OCI-LY1 (cell line): ENCODE measurements at regions not wholly inside any gene's neighbourhood (a gene's known extent, or its start where the extent isn't known, plus 50 kb on each side); places are given as distances from the start of the nearest gene placed in this dataset.

Source experiments
- H2AFZ ChIP-seq: fragments of 200-600 bp; sonication (generic), shearing (Covaris generic); 2 replicates; pipeline ENCODE4 v1.6.0; 2014; ENCODE audit warnings: antibody characterized with exemption, mild to moderate bottlenecking, low read length
- H3F3A ChIP-seq: fragments of 200-600 bp; sonication (generic), shearing (Covaris generic); 2 replicates; pipeline ENCODE4 v1.6.0; 2014; ENCODE audit warnings: mild to moderate bottlenecking, antibody characterized with exemption, low read length, moderate library complexity; ENCODE audit not compliant: insufficient read depth
- H3K27ac ChIP-seq: fragments of 200-600 bp; sonication (generic); 2 replicates; pipeline ENCODE4 v1.5.1; 2014; ENCODE audit warnings: low read length, mixed run types, mild to moderate bottlenecking, low read depth; ENCODE audit not compliant: poor library complexity, severe bottlenecking
- H3K27me3 ChIP-seq: fragments of 200-600 bp; sonication (generic); 2 replicates; pipeline ENCODE4 v1.6.0; 2014; ENCODE audit warnings: antibody characterized with exemption, mild to moderate bottlenecking, low read length, moderate library complexity; ENCODE audit not compliant: insufficient read depth
- H3K36me3 ChIP-seq: fragments of 200-600 bp; sonication (generic); 2 replicates; pipeline ENCODE4 v1.6.1; 2014; ENCODE audit warnings: mild to moderate bottlenecking, antibody characterized with exemption, low read length, moderate library complexity, mixed read lengths; ENCODE audit not compliant: insufficient read depth
- H3K4me1 ChIP-seq: fragments of 200-600 bp; sonication (generic); 2 replicates; pipeline ENCODE4 v1.5.1; 2014; ENCODE audit warnings: mild to moderate bottlenecking, low read length, moderate library complexity; ENCODE audit not compliant: insufficient read depth, severe bottlenecking
- H3K4me2 ChIP-seq: fragments of 200-600 bp; sonication (generic), shearing (Covaris generic); 2 replicates; pipeline ENCODE4 v1.6.1; 2014; ENCODE audit warnings: low read length
- H3K4me3 ChIP-seq: fragments of 200-600 bp; sonication (generic); 2 replicates; pipeline ENCODE4 v1.5.1; 2014; ENCODE audit warnings: low read length, low read depth, mild to moderate bottlenecking, mixed read lengths; ENCODE audit not compliant: poor library complexity, severe bottlenecking
- H3K79me2 ChIP-seq: fragments of 200-600 bp; shearing (Covaris generic); 2 replicates; pipeline ENCODE4 v1.6.1; 2016; ENCODE audit warnings: mixed run types, low read length, mixed read lengths; ENCODE audit not compliant: insufficient read depth
- H3K9ac ChIP-seq: fragments of 200-600 bp; sonication (generic), shearing (Covaris generic); 2 replicates; pipeline ENCODE4 v1.6.1; 2014; ENCODE audit warnings: mild to moderate bottlenecking, low read length, mixed read lengths
- H3K9me2 ChIP-seq: fragments of 200-600 bp; sonication (generic), shearing (Covaris generic); 2 replicates; pipeline ENCODE4 v1.6.1; 2014; ENCODE audit warnings: low read depth, mild to moderate bottlenecking, low read length, mixed read lengths
- H3K9me3 ChIP-seq: fragments of 200-600 bp; shearing (Covaris generic); 2 replicates; pipeline ENCODE4 v1.6.1; 2014; ENCODE audit warnings: low read length, mixed read lengths
- H4K20me1 ChIP-seq: fragments of 200-600 bp; sonication (generic), shearing (Covaris generic); 2 replicates; pipeline ENCODE4 v1.6.0; 2016; ENCODE audit warnings: mild to moderate bottlenecking, low read length; ENCODE audit not compliant: insufficient read depth
- EZH2 ChIP-seq: fragments of 200-600 bp; sonication (generic), shearing (Covaris generic); IDR thresholded peaks from 2 replicates; pipeline ENCODE4 v1.8.0; 2017; ENCODE audit warnings: borderline replicate concordance, mixed run types, mild to moderate bottlenecking, antibody characterized with exemption, low read length, moderate library complexity, mixed read lengths
- TF ChIP-seq, protein P1 (sequence below): fragments of 200-600 bp; sonication (generic), shearing (Covaris generic); IDR thresholded peaks from 2 replicates; pipeline ENCODE4 v1.5.1; 2017; ENCODE audit warnings: mild to moderate bottlenecking, antibody characterized with exemption, low read length, moderate library complexity, mixed read lengths

DNA sequence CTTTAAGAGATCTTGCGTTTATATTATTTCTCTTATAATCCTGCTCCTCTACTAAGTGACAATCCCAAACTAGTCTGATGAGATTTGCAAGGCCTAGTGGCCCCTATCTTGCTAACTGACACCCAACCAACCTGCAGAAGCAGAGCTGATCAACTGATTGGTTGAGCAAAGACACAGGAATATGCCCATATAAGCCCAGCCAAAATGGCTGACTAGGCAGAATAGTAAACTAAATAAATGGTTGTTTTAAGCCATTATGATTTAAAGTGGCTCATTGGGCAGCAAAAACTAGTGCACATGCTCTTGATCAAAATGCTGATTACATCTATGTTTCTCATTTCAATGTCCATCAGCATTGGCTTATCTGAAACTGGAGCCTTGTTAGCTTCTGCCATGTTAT lies 238.0 kb upstream of the PDE4D start:
- TF ChIP-seq EZH2 = no peak
- TF ChIP-seq, protein P1, sequence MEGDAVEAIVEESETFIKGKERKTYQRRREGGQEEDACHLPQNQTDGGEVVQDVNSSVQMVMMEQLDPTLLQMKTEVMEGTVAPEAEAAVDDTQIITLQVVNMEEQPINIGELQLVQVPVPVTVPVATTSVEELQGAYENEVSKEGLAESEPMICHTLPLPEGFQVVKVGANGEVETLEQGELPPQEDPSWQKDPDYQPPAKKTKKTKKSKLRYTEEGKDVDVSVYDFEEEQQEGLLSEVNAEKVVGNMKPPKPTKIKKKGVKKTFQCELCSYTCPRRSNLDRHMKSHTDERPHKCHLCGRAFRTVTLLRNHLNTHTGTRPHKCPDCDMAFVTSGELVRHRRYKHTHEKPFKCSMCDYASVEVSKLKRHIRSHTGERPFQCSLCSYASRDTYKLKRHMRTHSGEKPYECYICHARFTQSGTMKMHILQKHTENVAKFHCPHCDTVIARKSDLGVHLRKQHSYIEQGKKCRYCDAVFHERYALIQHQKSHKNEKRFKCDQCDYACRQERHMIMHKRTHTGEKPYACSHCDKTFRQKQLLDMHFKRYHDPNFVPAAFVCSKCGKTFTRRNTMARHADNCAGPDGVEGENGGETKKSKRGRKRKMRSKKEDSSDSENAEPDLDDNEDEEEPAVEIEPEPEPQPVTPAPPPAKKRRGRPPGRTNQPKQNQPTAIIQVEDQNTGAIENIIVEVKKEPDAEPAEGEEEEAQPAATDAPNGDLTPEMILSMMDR = no peak
- Histone ChIP-seq H4K20me1 (no peaks in the 10 kb centered on the region), H3K9ac (no peak overlapping the region), H3K27ac (no peak overlapping the region), H2AFZ (no peak overlapping the region), H3K9me2 (no peaks in the 10 kb centered on the region), H3K36me3 (no peaks in the 10 kb centered on the region), H3K4me2 (no peak overlapping the region), H3F3A (no peaks in the 10 kb centered on the region), H3K9me3 (no peaks in the 10 kb centered on the region), H3K4me1 (no peaks in the 10 kb centered on the region), H3K4me3 (no peak overlapping the region), H3K79me2 (no peaks in the 10 kb centered on the region), H3K27me3 (no peaks in the 10 kb centered on the region)

DNA sequence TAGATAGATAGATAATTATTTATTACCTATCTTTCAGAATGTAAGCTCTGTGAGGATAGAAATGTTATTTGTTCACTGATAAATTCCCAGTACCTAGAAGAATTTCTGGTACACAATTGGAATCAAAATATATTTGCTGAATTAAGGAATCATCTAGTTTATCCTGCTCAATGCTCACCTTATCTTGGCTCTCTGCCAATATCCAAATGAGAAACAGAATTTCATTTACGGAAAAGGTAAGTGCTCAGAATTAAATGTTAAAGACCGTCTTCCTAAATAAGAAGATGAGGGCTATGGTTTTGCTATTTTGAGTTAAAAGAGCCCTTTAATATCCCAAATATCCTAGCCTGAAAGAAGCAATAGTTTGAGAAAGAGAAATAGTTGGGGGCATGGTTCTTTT lies 232.1 kb upstream of the PDE4D start:
- Histone ChIP-seq H2AFZ (no peak overlapping the region), H3K9me3 (no peaks in the 10 kb centered on the region), H4K20me1 (no peaks in the 10 kb centered on the region), H3K27ac (no peak overlapping the region), H3F3A (no peaks in the 10 kb centered on the region), H3K4me3 (no peak overlapping the region), H3K4me1 (no peaks in the 10 kb centered on the region), H3K79me2 (no peaks in the 10 kb centered on the region), H3K36me3 (no peaks in the 10 kb centered on the region), H3K27me3 (no peaks in the 10 kb centered on the region), H3K9ac (no peak overlapping the region), H3K4me2 (no peak overlapping the region), H3K9me2 (no peaks in the 10 kb centered on the region)
- TF ChIP-seq, protein P1 = no peak
- TF ChIP-seq EZH2 = no peak

DNA sequence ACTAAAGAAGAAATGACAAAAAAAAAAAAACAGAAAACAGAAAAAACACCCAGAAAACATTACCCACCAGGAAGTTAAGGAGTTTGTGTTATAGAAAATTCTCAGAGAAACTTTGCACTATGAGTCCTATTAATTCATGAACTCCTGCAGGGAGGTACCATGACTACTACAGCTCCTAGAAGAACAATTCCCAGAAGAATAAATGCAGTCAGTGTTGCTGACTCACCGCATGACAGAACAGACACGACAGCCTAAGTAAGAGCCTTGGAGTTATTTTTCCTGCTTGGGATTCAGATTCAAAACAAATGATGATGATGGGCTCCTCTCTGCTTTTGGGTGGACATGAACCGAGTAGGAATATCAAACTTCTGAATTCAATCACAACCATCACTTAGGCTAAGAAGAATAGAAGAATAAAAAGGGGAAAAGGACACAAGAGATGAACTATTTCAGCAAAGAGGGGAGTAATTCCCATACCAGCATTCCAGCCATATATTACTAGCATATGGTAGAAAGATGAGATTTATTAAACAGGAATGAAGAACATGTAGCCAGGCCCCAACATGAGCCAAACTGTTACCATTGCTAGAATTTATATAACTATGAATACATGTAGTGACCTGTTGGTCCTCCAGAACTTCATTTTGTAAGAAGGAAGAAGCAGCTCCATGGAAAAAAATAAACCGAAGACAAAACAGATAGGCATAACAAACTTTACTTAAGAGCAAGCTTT lies 209.6 kb upstream of the PDE4D start:
- H3K4me3 ChIP-seq = no peak overlapping the region

More for the DNA sequence above, 209.6 kb upstream of the PDE4D start:
- no peaks in the 10 kb centered on the region for H3K79me2 ChIP-seq
- H3K27ac ChIP-seq = no peak overlapping the region
- H3K36me3 ChIP-seq = no peaks in the 10 kb centered on the region
- no peak overlapping the region for H2AFZ ChIP-seq
- no peak overlapping the region for H3K4me2 ChIP-seq
- no peaks in the 10 kb centered on the region for H3K4me1 ChIP-seq
- H3K9ac ChIP-seq = no peak overlapping the region
- H3K9me3 ChIP-seq = no peaks in the 10 kb centered on the region
- H4K20me1 ChIP-seq = no peaks in the 10 kb centered on the region
- TF ChIP-seq, protein P1 = no peak
- no peak for TF ChIP-seq EZH2
- H3K27me3 ChIP-seq = no peaks in the 10 kb centered on the region
- H3K9me2 ChIP-seq = no peaks in the 10 kb centered on the region
- H3F3A ChIP-seq = no peaks in the 10 kb centered on the region
